ENCODE measurements at regions not wholly inside any gene's neighbourhood (a gene's known extent, or its start where the extent isn't known, plus 50 kb on each side); places are given as distances from the start of the nearest gene placed in this dataset.

DNA sequence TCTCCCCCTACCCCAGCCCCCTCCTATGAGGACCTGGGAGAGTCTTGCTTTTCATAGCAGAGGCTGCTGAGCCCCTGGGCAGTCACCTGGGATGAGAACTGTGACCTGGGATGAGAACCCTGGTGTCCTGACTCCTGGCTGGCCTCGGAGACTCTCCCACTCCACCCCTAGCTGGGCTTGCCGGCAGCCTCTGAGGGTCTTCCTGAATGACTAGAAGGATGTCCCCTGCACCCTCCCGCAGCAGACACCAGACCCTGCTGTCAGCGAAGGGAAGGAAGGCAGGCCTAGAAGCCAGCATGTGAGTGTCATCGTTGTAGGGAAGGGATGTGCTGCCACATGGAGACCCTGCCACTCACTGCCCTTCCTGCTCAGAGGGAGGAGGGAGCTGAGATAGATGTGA is 203.4 kb upstream of the ZNF536 start:
- Histone ChIP-seq H3K36me3 (ENCODE audit: control insufficient read depth, insufficient read depth, low read length) (no peaks in the 10 kb centered on the region), H3K4me3 (ENCODE audit: insufficient read depth, low read depth, low read length, poor library complexity, severe bottlenecking) (no peak overlapping the region), H3K9me3 (ENCODE audit: control insufficient read depth, low read length) (no peaks in the 10 kb centered on the region), H3K27me3 (replicated peaks; ENCODE audit: control insufficient read depth, insufficient read depth, low read length, poor library complexity, severe bottlenecking) (no peaks in the 10 kb centered on the region), H3K27ac (ENCODE audit: insufficient read depth, low read length, poor library complexity, severe bottlenecking) (no peak overlapping the region), H3K4me1 (ENCODE audit: control insufficient read depth, insufficient read depth, low read length, poor library complexity, severe bottlenecking) (no peaks in the 10 kb centered on the region)
- no peak for DNase-seq

DNA sequence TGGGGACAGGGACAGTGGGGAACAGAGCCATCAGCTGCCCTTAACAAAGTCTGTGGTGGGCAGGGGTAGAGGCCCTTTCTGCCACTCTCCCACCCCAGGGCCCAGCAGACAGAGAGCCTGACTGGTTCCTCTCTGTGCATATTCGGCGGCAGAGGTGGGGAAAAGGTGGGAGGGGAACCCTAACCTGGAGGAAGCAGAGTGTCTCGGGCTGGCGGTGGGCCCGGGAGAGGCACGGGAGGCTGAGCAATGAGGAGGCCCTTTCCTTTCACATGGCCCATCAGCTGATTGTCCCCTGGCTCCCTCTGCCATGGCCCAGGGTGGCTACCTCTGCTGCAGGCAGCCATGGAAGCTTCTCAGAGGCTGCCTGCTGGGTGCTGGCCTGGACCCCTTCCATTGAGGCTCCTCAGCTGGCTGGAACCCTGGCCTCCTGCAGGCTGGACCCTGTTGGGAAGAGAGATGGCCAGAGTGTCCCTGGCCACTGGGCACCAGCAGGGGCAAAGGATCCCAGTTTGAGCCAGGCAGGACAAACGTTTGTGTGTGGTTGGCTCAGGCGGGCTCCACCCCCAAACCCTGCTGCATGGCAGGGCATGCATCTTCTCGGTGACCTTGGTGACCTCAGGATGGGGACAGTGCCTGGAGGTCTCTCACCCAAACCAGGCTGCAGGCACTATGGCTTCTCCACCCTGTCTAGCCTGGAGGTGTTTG is 202.8 kb upstream of the ZNF536 start:
- no peaks in the 10 kb centered on the region for H3K36me3 ChIP-seq (ENCODE audit: control insufficient read depth, insufficient read depth, low read length)
- H3K4me1 ChIP-seq (ENCODE audit: control insufficient read depth, insufficient read depth, low read length, poor library complexity, severe bottlenecking), result no peaks in the 10 kb centered on the region
- no peaks in the 10 kb centered on the region for H3K9me3 ChIP-seq (ENCODE audit: control insufficient read depth, low read length)
- DNase-seq, result no peak
- no peaks in the 10 kb centered on the region for H3K27me3 ChIP-seq (replicated peaks; ENCODE audit: control insufficient read depth, insufficient read depth, low read length, poor library complexity, severe bottlenecking)
- no peak overlapping the region for H3K27ac ChIP-seq (ENCODE audit: insufficient read depth, low read length, poor library complexity, severe bottlenecking)
- H3K4me3 ChIP-seq (ENCODE audit: insufficient read depth, low read depth, low read length, poor library complexity, severe bottlenecking), result no peak overlapping the region

DNA sequence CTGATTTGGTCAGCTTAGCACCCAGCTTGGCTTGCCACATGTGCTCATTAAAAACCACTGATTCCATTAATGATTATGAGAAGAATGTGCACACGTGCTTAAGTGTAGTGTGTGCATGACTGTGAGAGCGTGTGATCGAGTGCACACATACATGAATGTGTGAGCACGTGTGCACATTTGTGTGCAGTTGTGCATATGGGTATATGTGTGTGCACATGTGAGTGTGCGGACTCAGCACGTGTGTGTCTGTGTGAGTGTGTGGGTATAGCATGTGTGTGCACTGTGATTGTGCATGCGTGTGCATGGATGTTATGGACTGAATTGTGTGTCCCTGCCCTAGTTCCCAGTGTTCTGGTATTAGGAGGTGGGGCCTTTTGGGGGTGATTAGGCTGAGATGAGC is 202.1 kb upstream of the ZNF536 start:
- H3K4me1 ChIP-seq (ENCODE audit: control insufficient read depth, insufficient read depth, low read length, poor library complexity, severe bottlenecking), result no peaks in the 10 kb centered on the region

DNA sequence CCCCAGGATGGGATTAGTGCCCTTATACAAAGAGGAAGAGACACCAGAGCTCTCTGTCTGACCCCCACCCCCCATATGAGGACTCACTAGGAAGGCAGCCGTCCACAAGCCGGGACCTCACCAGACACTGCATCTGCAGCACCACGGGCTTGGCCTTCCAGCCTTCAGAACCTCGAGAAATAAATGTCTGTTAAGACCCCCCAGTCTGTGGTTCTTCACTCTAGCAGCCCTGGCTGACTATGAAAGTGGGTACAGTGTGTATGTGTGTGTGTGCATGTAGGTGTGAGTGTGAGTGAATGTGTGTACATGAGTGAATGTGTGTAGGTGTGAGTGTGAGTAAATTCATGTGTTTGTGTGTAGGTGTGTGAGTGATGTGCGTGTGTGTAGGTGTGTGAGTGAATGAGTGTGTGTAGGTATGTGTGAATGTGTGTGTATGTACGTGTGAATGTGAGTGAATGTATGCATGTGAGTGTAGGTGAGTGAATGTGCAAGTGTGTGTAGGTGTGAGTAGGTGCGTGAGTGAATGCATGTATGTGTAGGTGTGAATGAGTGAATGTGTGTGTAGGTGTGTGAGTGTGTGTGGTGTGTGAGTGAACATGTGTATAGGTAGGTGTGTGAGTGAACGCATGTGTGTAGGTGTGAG is 201.6 kb upstream of the ZNF536 start:
- no peaks in the 10 kb centered on the region for H3K9me3 ChIP-seq (ENCODE audit: control insufficient read depth, low read length)
- H3K4me1 ChIP-seq (ENCODE audit: control insufficient read depth, insufficient read depth, low read length, poor library complexity, severe bottlenecking), result no peaks in the 10 kb centered on the region
- no peak for DNase-seq
- no peaks in the 10 kb centered on the region for H3K36me3 ChIP-seq (ENCODE audit: control insufficient read depth, insufficient read depth, low read length)
- no peaks in the 10 kb centered on the region for H3K27me3 ChIP-seq (replicated peaks; ENCODE audit: control insufficient read depth, insufficient read depth, low read length, poor library complexity, severe bottlenecking)
- H3K4me3 ChIP-seq (ENCODE audit: insufficient read depth, low read depth, low read length, poor library complexity, severe bottlenecking), result no peak overlapping the region
- no peak overlapping the region for H3K27ac ChIP-seq (ENCODE audit: insufficient read depth, low read length, poor library complexity, severe bottlenecking)

More for the DNA sequence above, 202.1 kb upstream of the ZNF536 start:
- Histone ChIP-seq H3K36me3 (ENCODE audit: control insufficient read depth, insufficient read depth, low read length) (no peaks in the 10 kb centered on the region), H3K27ac (ENCODE audit: insufficient read depth, low read length, poor library complexity, severe bottlenecking) (no peak overlapping the region), H3K9me3 (ENCODE audit: control insufficient read depth, low read length) (no peaks in the 10 kb centered on the region), H3K27me3 (replicated peaks; ENCODE audit: control insufficient read depth, insufficient read depth, low read length, poor library complexity, severe bottlenecking) (no peaks in the 10 kb centered on the region), H3K4me3 (ENCODE audit: insufficient read depth, low read depth, low read length, poor library complexity, severe bottlenecking) (no peak overlapping the region)
- no peak for DNase-seq

DNA sequence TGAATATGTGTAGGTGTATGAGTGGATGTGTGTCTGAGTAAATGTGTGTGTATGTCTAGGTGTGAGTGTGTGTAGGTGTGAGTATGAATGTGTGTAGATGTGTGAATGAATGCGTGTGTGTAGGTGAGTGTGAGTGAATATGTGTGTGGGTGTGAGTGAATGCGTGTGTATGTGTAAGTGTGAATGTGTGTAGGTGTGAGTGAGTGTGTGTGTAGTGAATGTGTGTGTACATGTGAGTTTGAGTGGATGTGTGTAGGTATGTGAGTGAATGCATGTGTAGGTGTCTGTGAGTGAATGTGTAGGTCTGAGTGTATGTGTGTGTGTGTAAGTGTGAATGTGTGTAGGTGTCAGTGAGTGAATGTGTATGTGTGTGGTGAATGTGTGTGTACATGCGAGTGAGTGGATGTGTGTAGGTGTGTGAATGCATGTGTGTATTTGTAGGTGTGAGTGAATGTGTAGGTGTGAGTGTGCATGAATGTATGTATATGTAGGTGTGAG is 201.0 kb upstream of the ZNF536 start:
- H3K36me3 ChIP-seq (ENCODE audit: control insufficient read depth, insufficient read depth, low read length), result no peaks in the 10 kb centered on the region

DNA sequence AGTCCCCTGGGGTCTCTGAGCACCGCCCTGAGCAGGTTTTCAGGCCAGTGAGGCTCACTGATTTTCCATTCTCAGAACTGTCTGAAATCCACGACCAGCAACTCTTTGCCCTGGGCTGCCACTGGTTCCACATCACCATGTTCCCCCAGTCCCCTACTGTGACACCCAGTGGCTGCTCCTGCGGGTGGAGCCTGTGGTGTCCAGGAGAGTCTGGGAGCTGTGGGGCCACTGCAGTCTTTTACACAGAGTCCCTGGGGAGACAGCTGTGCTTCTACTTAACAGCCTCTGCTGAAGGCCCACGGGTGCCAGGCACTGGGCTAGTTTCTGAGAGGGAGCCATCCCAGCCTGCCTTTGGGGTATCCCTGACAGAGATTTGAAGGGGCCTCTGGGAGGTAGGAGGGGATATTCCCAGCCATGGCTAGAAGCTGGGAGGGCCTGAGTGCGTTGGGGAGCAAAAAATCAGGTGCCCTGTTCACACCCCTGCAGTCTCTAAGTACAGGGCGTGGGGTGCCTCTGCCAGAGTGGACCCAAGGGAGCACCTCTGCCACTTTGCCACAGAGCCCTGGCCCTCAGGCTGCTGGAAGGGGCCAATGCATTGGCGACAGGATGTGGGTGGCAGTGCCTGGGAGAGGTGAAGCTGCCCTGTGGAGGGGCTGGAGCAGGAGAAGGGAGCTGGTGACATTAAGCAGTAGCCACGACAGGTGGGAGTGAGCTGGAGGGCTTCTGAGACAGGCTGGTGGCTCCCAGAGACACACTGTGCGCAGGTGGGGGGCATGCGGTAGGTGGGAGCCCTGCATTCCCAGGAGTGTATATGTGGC is 200.2 kb upstream of the ZNF536 start:
- Histone ChIP-seq H3K27ac (ENCODE audit: insufficient read depth, low read length, poor library complexity, severe bottlenecking) (no peak overlapping the region), H3K4me3 (ENCODE audit: insufficient read depth, low read depth, low read length, poor library complexity, severe bottlenecking) (no peak overlapping the region), H3K36me3 (ENCODE audit: control insufficient read depth, insufficient read depth, low read length) (no peaks in the 10 kb centered on the region), H3K27me3 (replicated peaks; ENCODE audit: control insufficient read depth, insufficient read depth, low read length, poor library complexity, severe bottlenecking) (no peaks in the 10 kb centered on the region), H3K4me1 (ENCODE audit: control insufficient read depth, insufficient read depth, low read length, poor library complexity, severe bottlenecking) (no peaks in the 10 kb centered on the region), H3K9me3 (ENCODE audit: control insufficient read depth, low read length) (no peaks in the 10 kb centered on the region)
- no peak for DNase-seq

More for the DNA sequence above, 201.0 kb upstream of the ZNF536 start:
- DNase-seq, result no peak
- Histone ChIP-seq H3K27ac (ENCODE audit: insufficient read depth, low read length, poor library complexity, severe bottlenecking) (no peak overlapping the region), H3K27me3 (replicated peaks; ENCODE audit: control insufficient read depth, insufficient read depth, low read length, poor library complexity, severe bottlenecking) (no peaks in the 10 kb centered on the region), H3K4me3 (ENCODE audit: insufficient read depth, low read depth, low read length, poor library complexity, severe bottlenecking) (no peak overlapping the region), H3K4me1 (ENCODE audit: control insufficient read depth, insufficient read depth, low read length, poor library complexity, severe bottlenecking) (no peaks in the 10 kb centered on the region), H3K9me3 (ENCODE audit: control insufficient read depth, low read length) (no peaks in the 10 kb centered on the region)

DNA sequence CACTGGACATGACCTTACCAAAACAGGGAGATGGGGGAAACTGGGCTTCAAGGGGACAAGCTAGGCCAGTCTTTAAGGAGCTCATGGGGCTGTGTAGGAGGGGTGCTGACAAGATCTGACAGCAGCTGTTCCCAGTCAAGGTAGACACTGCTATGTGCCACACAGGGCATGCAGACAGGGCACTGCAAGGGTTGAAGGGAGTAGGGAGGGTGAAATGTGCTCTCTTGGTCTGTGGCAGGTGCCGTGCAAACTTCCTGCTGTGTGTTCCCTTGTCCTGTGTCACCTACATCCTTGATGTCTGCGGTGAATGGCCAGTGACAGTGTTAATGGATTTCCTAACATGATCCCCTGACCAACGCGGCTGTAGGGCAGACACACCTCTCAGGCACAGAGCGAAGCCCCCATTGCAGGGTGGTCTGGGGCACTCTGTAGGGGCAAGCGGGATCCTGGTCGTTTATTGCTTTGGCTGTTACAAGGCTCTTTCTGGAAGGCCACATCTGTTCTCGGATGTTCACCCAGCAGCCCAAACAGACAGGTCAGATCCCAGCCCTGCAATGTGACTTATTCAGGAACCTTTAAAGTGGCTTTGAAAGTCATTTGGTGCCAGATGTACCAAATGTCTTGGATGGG is 199.5 kb upstream of the ZNF536 start:
- no peak for DNase-seq
- H3K27me3 ChIP-seq (replicated peaks; ENCODE audit: control insufficient read depth, insufficient read depth, low read length, poor library complexity, severe bottlenecking), result peaks cover under 1% of the 10 kb centered on the region
- no peaks in the 10 kb centered on the region for H3K9me3 ChIP-seq (ENCODE audit: control insufficient read depth, low read length)
- no peak overlapping the region for H3K4me3 ChIP-seq (ENCODE audit: insufficient read depth, low read depth, low read length, poor library complexity, severe bottlenecking)
- H3K36me3 ChIP-seq (ENCODE audit: control insufficient read depth, insufficient read depth, low read length), result no peaks in the 10 kb centered on the region
- H3K4me1 ChIP-seq (ENCODE audit: control insufficient read depth, insufficient read depth, low read length, poor library complexity, severe bottlenecking), result no peaks in the 10 kb centered on the region
- H3K27ac ChIP-seq (ENCODE audit: insufficient read depth, low read length, poor library complexity, severe bottlenecking), result no peak overlapping the region

DNA sequence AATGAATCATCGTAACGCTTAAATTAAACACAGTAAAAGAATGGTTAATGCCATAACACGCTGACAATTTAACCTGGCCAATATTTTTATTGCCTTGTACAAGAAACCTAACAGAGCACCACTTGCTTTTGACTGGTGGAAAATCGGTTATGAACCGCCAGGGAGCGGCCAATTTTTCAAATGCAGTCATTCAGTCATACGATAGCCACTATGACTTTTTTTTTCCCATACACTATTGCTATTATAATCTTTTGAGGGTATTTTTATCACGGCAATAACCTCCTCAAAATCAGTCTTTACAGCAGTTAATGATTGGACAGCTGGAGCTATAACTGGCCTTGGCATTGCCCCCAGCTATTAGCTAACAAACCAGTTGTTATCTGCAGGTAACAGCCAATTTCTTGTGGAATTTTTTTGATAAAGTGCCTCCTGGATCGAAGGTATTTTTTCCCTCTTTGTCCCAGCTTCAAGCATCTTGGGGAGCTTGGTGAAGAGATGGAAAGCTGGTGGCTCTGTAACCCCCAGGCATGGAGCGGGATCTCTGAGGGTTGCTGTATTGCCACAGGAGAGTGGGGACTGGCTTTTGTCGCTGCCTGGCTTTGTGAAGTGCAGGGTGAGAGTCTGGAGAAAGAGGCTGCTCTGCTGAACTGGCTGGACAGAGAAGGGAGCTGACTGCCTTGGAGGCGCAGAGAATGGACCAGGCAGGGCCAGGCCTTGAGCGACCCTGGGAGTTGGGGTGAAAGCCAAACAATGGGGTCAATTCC is 198.4 kb upstream of the ZNF536 start:
- H3K27ac ChIP-seq (ENCODE audit: insufficient read depth, low read length, poor library complexity, severe bottlenecking), result no peak overlapping the region
- no peak for DNase-seq

DNA sequence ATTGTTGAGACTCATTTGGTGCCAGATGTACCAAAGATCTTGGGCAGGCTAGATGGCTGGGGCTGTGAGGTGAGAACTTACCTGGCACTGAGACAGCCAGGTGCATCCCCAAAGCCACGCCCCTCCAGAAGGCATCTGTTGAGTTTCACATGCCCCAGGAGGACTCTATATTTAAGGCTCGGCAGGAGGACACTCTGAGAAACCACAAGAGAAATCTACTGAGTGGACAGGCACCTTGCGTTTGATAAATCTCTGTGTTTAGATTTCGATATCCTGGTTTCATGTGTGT is 197.9 kb upstream of the ZNF536 start:
- H3K27me3 ChIP-seq (replicated peaks; ENCODE audit: control insufficient read depth, insufficient read depth, low read length, poor library complexity, severe bottlenecking), result peaks cover 3% of the 10 kb centered on the region
- DNase-seq, result no peak
- H3K27ac ChIP-seq (ENCODE audit: insufficient read depth, low read length, poor library complexity, severe bottlenecking), result no peak overlapping the region

More for the DNA sequence above, 198.4 kb upstream of the ZNF536 start:
- H3K9me3 ChIP-seq (ENCODE audit: control insufficient read depth, low read length), result no peaks in the 10 kb centered on the region
- no peaks in the 10 kb centered on the region for H3K4me1 ChIP-seq (ENCODE audit: control insufficient read depth, insufficient read depth, low read length, poor library complexity, severe bottlenecking)
- H3K4me3 ChIP-seq (ENCODE audit: insufficient read depth, low read depth, low read length, poor library complexity, severe bottlenecking), result no peak overlapping the region
- H3K27me3 ChIP-seq (replicated peaks; ENCODE audit: control insufficient read depth, insufficient read depth, low read length, poor library complexity, severe bottlenecking), result peaks cover 3% of the 10 kb centered on the region
- H3K36me3 ChIP-seq (ENCODE audit: control insufficient read depth, insufficient read depth, low read length), result no peaks in the 10 kb centered on the region

More for the DNA sequence above, 197.9 kb upstream of the ZNF536 start:
- no peaks in the 10 kb centered on the region for H3K9me3 ChIP-seq (ENCODE audit: control insufficient read depth, low read length)
- no peaks in the 10 kb centered on the region for H3K36me3 ChIP-seq (ENCODE audit: control insufficient read depth, insufficient read depth, low read length)
- no peaks in the 10 kb centered on the region for H3K4me1 ChIP-seq (ENCODE audit: control insufficient read depth, insufficient read depth, low read length, poor library complexity, severe bottlenecking)
- H3K4me3 ChIP-seq (ENCODE audit: insufficient read depth, low read depth, low read length, poor library complexity, severe bottlenecking), result no peak overlapping the region
